Endometrium (tissue), 2 donors: ENCODE measurements at regions not wholly inside any gene's neighbourhood (a gene's known extent, or its start where the extent isn't known, plus 50 kb on each side); places are given as distances from the start of the nearest gene placed in this dataset.

Experiments
- FAIRE-seq: peaks from 2 replicates; lab custom pipeline; 2012; peaks lifted over from hg19 to GRCh38; lab: Jason Lieb, UNC
- donor health status: control.
- donor health status: control.

- FAIRE-seq: no peak
Measured at GRCh38 chr7:125664625-125665024, 735.0 kb upstream of the POT1 start.

- no peak for FAIRE-seq
Measured at GRCh38 chr7:125663961-125664360, 734.3 kb upstream of the POT1 start.

GRCh38 chr7:125661677-125662076 is 732.1 kb upstream of the POT1 start:
- FAIRE-seq: no peak

- FAIRE-seq: no peak
Measured at GRCh38 chr7:125661006-125661405, 731.4 kb upstream of the POT1 start.

GRCh38 chr7:125654076-125654475 is 724.5 kb upstream of the POT1 start:
- no peak for FAIRE-seq

GRCh38 chr7:125651823-125652528 is 722.4 kb upstream of the POT1 start:
- no peak for FAIRE-seq

GRCh38 chr7:125648543-125648942 is 718.9 kb upstream of the POT1 start:
- no peak for FAIRE-seq

- no peak for FAIRE-seq
Measured at GRCh38 chr7:125645770-125646169, 716.1 kb upstream of the POT1 start.

GRCh38 chr7:125644109-125644508 is 714.5 kb upstream of the POT1 start:
- FAIRE-seq: no peak

GRCh38 chr7:125643302-125643701 is 713.7 kb upstream of the POT1 start:
- FAIRE-seq: no peak

- no peak for FAIRE-seq
Measured at GRCh38 chr7:125641884-125642283, 712.3 kb upstream of the POT1 start.

GRCh38 chr7:125636320-125636962 is 706.8 kb upstream of the POT1 start:
- FAIRE-seq: no peak

GRCh38 chr7:125618516-125618915 is 688.9 kb upstream of the POT1 start:
- FAIRE-seq: no peak

- FAIRE-seq: no peak
Measured at GRCh38 chr7:125611582-125611981, 682.0 kb upstream of the POT1 start.

GRCh38 chr7:125606671-125607070 is 677.0 kb upstream of the POT1 start:
- no peak for FAIRE-seq

GRCh38 chr7:125605241-125605640 is 675.6 kb upstream of the POT1 start:
- FAIRE-seq: no peak

- no peak for FAIRE-seq
Measured at GRCh38 chr7:125602441-125602840, 672.8 kb upstream of the POT1 start.

- FAIRE-seq: no peak
Measured at GRCh38 chr7:125599387-125599786, 669.8 kb upstream of the POT1 start.

- no peak for FAIRE-seq
Measured at GRCh38 chr7:125592331-125592730, 662.7 kb upstream of the POT1 start.

GRCh38 chr7:125573126-125573525 is 643.5 kb upstream of the POT1 start:
- FAIRE-seq: no peak

GRCh38 chr7:125572414-125572813 is 642.8 kb upstream of the POT1 start:
- FAIRE-seq: no peak

- FAIRE-seq: no peak
Measured at GRCh38 chr7:125568799-125569198, 639.2 kb upstream of the POT1 start.

- FAIRE-seq: no peak
Measured at GRCh38 chr7:125567686-125568085, 638.1 kb upstream of the POT1 start.

GRCh38 chr7:125563964-125564529 is 634.4 kb upstream of the POT1 start:
- no peak for FAIRE-seq
